ENCODE measurements at regions not wholly inside any gene's neighbourhood (a gene's known extent, or its start where the extent isn't known, plus 50 kb on each side); places are given as distances from the start of the nearest gene placed in this dataset.
A peak's percentile ranks its signal among the peaks of the same experiment; 100 is the strongest.
"Not testable (repeated sequence)": the region's sequence is repeated elsewhere in the genome, so short reads cannot be mapped to it uniquely, and the experiment has no call there.

DNA sequence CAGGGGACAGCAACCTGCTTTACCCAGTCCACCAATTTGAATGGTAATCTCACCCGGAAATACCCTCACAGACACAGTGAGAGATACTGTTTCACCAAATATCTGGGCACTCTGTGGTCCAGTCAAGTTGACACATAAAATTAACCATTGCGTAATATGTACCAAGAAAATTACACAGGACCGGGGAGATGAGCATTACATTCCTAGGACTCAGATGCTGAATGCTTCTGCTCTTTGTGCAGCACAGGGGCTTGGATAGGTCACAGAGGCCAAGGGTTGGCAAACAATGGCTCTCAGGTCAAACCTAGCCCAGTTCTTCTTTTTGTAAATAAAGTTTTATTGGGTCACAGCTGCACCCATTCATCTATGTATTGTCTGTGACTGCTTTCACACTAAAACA is 557.2 kb downstream of the MN1 start:
- no peak for DNase-seq (ENCODE audit: low read depth)

DNA sequence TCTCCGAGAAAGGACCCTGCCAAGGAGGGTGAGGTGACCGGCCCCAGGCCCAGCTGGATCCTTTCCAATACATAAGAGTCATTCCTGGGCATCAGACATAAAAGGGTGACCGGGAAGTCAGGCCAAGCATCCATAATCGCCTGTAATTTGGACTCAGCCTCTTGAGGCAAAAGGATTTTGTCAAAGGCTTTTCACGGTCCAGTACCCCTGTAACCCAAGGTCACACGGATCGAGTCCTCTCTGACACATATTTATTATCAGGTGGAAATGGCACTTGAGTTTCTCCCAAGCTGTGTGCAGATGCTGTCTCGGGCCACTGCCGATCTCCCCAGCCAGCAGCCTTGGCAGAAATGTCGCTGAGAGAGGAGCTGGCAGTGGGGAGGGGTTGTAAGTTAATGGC is 556.5 kb downstream of the MN1 start:
- no peak for DNase-seq (ENCODE audit: low read depth)

DNA sequence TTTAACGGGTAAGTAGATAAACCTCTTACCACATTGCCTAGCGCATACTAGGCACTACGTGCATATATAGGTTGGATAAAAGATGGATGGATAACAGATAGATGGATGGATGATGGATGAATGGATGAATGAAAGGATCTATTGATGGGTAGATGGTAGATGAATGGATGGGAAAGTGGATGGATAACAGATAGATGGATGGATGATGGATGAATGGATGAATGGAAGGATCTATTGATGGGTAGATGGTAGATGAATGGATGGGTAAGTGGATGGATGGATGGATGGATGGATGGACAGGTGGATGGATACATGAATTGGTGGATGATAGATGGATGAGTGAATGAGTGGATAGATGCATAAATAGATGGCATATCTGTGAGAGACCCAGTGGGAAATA is 555.0 kb downstream of the MN1 start:
- no peak for DNase-seq (ENCODE audit: low read depth)

DNA sequence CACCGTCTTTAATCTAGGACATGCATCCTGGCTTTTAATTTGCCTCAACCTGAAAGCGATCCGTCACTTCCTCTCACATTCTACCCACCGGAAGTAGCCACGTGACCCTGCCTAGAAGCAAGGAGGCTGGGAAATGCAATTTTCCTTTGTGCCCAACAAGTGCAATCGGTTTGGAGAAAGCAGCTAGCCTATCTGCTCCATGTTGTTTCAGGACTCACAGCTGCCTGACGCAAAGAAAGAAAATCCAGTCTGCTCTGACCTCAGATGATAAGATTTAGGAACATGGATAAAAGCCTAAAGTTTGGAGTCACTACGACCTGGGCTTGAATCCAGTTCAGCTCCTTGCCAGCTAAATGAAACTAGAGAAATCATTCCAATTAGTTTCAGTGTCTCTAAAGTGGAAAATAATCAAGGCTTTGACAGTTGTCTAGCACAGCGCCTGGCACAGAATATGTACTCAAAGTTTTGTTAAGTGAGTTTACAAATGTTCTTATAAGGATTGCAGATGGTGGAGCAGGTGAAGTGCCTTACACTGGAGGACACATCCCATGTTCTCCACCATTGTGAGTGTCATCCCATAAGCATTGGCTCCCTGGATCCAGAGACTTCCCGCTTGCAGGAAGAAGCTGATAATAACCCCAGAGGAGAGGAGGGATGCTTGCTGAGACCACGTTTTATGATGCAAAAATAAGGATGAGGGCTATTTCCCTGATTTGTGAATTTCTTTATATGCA is 553.7 kb downstream of the MN1 start:
- DNase-seq (ENCODE audit: low read depth), result no peak

DNA sequence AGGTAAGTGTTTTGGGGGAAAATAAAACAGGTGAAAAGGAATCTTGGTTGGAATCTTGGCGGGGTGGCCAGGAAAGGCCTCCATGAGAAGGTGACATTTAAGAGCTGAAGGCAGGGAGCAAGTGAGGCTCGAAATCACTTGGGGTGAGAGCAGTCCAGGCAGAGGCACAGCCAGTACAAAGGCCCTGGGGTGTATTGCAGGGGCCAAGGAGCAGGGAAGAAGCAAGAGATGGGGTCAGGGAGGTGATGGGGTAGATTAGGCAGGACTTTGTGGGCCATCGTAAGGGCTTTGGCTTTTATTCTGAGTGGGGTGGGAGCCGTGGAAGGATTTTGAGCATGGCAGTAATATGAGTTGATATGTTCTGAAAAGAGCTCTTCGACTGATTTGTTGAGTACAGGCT is 551.1 kb downstream of the MN1 start:
- no peak for DNase-seq (ENCODE audit: low read depth)

DNA sequence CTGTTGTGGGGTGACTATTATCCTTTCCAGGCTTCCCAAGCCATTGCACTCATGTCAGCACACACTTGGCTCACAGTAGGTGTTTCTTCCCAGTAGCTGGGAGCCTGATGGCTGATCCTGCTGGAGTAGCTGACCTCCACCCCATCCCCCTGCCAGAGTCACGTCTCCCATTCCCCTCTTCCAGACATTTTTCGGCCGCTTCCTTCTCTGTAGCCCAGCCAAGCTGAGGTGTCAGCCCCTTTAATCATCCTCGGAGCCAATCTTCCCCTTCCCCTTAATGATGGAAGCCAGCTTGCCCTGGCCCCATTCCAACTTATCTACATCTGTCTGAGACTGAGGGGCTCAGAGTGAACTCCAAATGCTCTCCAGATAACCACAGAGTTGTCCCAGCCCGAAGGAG is 550.7 kb downstream of the MN1 start:
- DNase-seq (ENCODE audit: low read depth), result no peak

DNA sequence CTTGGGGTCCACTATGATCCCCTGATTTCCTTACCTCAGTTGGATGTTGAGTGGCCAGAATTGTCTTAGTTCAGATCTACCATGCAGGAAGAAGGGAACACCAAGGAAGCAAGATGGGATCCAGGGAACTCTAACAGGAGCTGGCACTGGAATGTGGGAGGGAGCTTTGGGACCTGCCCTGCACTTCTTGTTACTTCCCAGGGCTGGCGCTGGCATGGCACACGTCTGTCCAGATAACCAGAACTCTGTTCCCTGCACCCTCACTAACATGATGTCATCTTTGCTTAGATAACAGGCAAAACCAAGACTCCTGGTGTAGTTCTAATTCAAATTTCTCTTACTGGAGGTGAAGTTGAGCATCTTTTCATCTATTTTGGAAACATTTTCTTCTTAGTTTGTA is 550.0 kb downstream of the MN1 start:
- DNase-seq (ENCODE audit: low read depth), result no peak

DNA sequence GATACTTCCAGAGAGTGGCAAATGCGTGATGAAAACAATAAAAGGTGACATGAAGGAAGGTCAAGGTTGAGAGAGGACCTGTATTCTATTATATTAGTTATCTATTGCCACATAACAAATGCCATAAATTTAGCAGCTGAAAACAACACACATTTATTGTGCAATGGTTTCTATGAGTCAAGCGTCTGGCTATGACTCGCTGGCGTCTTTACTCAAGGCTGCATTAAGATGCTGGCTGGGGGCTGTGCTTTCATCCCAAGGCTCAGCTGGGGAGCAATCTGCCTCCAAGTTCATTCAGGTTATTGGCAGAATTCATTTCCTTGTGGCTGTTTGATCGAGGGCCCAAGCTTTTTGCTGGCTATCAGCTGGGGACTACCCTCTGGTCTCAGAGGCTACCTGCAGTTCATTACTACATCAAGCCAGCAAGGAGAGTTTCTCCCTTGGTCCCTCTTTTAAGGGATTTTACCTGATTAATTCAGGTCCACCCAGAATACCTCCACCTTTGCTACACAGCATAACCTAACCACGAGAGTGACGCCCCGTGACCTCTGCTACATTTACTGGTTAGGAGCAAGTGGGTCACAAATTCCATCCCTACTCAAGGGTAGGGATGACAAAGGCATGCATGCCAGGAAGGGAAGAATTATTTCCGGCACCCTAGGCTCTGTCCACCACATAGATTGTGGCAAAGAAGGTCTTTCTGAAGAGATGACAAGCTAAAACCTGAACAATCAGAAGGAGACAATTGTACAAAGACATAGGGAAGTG is 549.1 kb downstream of the MN1 start:
- peak; percentile 79 for DNase-seq (ENCODE audit: low read depth)

DNA sequence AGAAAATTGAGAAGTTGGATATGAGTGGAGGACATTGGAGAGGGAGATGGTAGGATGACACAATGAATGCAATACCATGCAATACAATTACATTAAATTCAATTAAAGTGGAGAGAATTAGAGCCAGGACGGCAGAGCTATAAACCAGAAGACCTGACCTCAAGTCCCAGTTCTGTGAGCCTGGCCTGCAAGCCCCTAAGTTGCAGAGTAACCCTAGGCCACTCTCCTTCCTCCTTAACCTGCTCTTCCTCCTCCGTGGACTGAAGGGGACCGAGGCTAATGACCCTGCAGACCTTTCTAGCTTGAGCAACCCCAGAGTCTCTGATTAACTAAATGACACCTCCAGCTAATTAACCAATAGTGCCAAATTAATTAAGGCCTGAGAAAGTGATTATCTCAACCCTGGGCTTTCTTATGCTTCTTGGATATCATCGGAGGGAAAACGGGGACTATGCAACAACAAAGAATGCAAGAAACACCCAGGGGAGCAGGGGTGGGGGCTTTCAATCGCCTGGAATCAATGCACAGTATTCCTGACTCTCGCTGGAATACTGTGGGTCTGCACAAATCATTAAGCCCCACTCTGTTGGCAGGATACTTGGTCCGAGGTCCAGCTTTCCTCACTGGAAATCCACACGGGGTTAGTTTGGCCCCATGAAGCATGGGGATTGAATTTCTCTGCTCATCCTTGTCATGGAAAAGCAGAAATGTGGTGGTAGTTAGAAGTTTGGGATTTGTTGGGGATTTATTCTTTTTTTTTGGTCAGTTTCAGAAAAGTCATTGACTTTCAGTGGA is 548.3 kb downstream of the MN1 start:
- DNase-seq (ENCODE audit: low read depth), result no peak

DNA sequence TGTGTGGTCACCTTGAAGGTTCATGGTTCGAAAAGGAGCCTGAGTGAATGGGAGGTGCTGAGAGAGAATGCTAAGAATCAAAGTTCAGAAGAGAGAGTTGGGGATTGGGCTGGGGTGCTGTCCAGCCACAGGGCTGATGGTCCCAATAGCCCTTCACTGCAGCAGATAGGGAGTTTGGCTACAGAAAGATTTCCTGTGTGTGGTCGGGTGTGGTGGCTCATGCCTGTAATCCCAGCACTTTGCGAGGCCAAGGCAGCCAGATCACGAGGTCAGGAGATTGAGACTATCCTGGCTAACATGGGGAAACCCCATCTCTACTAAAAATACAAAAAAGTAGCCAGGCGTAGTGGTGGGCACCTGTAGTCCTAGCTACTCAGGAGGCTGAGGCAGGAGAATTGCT is 547.5 kb downstream of the MN1 start:
- not testable (repeated sequence) for DNase-seq (ENCODE audit: low read depth)

DNA sequence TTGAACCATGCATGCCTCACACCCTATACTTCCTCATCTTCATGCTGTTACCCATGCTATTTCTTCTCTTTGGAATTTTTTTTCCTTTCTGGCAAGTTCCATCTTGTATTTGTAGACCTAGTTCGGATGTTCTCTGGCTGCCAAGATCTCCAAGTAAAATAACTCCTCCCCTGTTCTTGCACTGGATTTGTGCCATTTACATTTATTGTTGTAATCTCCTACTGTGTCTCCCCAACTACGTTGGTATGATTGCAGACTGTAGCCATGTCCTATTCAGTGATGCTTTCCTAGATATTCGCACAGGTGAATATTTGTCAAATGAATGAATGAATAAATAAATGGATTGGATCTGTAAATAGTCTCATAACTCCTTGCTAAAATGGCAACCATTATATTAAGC is 546.0 kb downstream of the MN1 start:
- DNase-seq (ENCODE audit: low read depth), result no peak

DNA sequence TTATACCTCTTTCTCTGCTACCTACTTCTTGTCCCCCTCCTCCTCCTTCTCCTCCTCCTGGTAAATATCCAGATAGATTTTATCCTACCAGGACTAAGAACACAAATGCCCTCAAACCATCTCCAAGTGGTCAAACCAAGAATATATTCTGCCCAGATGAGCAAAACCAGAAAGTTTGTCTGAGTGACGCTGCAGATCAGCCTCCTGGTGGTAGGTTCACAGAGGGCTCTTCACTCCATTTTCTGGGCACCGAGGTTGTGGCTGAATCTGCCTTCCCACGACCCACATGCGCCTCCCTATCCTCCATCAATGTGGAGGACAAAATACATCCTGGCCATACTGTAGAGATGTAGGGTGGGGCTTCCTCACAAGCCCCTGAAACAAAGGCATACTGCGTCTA is 543.6 kb downstream of the MN1 start:
- no peak for DNase-seq (ENCODE audit: low read depth)

DNA sequence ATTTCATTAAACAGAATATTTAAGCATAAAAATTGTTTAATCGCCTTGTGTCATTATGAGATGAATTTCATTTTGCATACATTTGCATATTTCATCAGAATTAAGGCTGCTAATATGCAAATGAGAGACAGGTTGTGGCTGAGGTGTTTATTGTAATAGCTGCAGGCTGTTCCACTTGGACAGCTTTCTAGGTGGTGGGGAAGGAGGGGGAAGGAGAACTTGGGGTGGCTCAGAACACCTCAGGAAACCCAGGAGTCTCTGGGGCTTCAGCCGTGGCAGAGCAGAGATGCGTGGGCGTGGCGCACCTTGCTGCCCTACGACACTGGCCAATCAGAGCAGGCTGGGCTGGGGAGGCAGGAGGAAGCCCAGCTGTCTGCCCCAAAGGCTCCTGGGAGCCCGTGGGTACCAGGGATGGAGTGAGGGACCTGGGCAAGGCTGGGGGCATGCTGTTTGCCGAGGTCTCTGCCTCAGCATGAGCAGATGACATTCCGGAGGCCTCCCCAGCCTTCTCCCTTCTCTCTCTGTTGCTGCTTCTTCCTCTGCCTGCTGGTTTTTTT is 542.9 kb downstream of the MN1 start:
- DNase-seq (ENCODE audit: low read depth), result no peak

DNA sequence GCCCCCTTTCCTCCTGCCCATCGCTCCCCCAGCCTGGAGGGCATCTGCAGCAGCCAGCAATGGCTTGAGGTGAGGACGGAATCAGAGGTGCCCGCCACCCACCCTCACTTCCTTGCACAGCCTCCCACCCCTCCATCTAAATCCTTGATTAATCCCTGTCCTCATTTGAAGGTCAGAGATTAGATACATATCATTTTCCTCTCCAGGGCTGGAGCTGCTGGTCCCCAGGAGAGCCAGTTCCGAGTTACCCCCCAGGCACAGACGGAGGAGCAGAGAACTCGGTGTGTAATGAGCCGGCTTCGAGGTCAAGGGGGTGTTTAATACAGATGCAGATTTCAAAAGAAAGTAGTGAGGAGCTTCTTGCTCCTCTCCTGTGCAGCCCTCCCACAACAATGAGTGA is 542.1 kb downstream of the MN1 start:
- DNase-seq (ENCODE audit: low read depth), result no peak

DNA sequence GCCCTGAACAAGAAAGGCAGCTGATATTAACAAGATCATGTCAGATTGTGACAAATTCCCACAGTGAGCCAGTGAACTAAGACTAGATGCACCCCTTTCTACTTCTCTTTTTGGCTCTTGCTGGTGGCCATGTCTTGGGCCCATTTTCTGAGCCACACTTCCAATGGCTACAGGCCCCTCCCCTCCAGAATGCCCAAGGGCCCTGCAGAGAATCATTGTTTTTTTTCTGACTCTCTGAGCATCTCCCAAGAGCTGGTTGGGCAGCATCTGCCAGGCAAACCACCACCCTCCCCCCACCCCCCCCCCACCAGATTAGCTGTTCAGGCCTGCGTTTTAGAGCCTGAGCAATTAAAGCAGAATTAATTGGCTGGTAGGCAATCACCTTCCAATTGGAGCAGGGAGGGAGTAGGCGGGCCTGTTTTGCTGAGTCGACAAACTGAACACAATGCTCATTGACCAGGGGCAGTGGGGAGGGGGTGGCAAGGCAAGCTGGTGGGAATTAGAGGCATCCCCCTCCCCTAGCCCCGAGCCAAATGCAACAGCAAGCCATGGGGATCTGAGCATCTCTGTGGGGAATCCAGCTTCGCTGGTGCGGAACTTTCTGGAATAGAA is 541.4 kb downstream of the MN1 start:
- no peak for DNase-seq (ENCODE audit: low read depth)

DNA sequence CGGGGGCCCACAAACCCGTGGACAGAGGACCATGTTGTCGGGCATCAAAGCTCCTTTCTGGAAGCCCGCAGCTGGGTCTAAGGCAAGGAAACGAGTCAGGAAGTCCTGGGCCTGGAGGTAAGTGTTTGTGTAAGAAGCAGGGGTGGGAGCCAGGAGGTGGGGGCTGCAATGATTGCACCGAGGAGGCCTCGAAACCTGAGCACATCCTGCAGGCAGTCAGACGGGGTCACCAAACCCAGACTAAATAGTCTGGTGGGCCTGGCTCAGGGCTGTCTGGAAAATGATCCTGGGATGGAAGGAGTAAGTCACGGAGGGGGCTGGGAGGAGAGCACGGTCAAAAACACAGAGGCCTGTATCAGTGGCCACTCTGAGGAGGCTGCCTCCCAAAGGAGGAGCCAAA is 539.2 kb downstream of the MN1 start:
- DNase-seq (ENCODE audit: low read depth), result no peak

DNA sequence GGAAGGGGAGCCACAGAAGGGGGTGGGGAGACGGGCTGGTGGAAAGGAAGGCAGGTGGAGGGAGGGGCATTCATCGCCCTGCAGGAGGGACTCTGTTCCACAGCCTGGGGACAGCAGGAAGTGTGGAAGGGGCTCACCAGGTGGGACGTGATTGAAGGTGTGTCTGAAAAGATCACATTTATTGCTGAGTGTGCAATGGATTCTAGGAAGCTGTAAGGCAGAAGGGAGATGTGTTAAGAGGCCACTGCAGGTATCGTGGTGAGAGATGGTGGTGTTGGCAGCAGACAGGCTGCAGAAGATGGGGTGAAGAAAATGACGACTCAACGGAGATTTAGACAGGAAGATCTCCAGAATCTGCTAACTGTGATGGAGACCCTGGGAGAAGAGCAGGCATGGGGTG is 537.4 kb downstream of the MN1 start:
- no peak for DNase-seq (ENCODE audit: low read depth)

DNA sequence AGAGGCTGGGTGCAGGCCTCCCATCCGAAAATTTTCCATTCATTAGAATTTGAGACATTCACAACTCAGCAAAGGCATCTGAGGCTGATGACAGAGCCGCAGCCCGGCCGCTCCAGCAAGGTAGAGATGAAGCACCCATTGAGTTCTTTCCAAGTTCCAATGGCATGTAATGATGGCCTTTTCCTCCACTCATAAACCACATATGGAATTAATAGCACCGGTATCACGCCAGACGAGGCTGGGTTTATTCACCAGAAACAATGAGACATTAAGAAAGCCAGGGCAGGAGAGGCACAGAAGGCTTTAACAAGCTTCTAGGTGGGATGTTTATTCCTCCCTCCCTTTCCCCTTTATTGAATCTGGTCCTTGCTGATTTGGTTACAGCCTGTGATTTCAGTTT is 534.4 kb downstream of the MN1 start:
- no peak for DNase-seq (ENCODE audit: low read depth)

DNA sequence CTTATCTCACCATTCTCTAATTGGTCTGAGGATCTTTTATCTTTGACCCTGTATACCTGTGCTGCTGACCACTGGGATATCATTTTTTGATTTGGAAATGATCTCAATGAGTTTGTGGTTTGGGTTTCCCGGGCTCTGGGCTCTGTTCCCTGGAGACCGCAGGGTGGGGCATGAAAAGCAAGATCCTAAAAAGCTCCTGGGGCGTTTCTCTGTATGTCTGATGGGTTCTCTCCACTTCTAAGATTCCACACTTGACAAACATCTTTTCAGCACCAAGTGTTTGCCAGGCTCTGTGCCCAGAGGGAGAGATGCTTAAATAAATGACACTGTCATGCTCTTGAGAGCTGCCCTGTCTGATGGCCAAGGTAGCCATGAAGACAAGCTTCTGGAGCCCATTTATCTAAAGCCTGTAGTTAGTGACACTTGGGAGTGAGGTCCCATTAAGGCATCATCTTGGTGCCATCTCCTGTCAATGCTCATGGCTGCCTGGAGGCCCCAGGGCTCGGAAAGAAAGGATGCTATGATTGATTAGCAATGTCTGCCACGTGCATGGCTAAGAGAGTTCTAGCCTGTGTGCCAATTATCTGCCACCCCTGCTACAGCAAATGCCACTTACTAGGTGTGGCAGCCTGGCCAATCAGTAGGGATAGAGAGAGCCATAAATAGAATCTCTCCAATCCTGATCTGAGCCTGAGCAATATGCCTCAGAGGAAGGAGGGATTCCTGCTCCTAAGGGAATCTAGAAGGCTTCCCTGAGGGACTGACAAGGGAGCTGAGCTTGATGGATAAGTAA is 531.6 kb downstream of the MN1 start:
- no peak for DNase-seq (ENCODE audit: low read depth)

DNA sequence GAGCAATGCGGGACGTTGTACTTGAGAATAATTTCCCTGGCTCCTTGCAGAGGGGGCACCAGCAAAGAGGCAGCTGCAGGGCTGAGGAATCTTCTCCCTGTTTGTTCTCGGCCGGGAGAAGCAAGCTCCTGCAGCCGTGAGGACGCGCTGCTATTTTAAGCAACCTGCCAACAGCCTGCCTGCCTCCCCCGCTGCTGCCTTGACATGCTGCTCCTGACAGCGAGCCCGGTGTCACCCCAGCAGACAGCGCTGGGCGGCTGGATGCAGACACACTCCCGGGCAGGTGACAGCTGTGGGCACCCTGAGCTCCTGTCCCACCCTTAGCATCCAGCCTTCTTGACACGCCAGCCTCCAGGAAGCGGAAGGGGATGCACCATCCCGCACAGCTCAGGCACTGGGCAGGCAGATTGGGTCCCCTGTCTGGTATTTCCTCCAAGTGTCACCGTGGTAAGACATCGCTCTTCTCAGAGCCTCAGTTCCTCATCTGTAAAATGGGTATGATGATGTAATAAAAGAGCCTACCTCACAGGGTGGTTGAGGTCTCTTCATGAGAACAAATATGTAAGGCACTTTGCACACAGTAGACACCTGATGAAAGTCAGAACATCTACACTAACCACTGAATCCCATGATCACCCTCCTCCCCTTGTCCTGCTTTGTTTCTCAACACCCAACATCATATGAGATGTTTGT is 530.6 kb downstream of the MN1 start:
- no peak for DNase-seq (ENCODE audit: low read depth)

Measured in LHCN-M2 (cell line).